Psoas muscle (tissue), 7 donors: ENCODE measurements at regions not wholly inside any gene's neighbourhood (a gene's known extent, or its start where the extent isn't known, plus 50 kb on each side); places are given as distances from the start of the nearest gene placed in this dataset.

Source experiments
- ATAC-seq, 4 donors: fragments of 200-7000 bp; cut with Tn5 transposase; one replicate each; pipeline ENCODE4 v1.9.1; 2020; ENCODE audit warnings: moderate library complexity in 3 of 4, mild to moderate bottlenecking in 2 of 4
- DNase-seq, 2 donors: peaks; one replicate each; pipeline ENCODE4 v3.0.0-alpha.2; 2020
- H3K27ac ChIP-seq: fragments of 200-600 bp; one replicate; pipeline ENCODE4 v1.8.0; 2022
- H3K27me3 ChIP-seq, 3 donors: fragments of 200-600 bp in 1 of 3; one replicate each; pipeline versions ENCODE4 v1.6.1 to v1.8.0; 2013 to 2022; ENCODE audit warnings: low read length in 2 of 3, mild to moderate bottlenecking in 2 of 3, moderate library complexity in 1 of 3; ENCODE audit not compliant: insufficient read depth in 3 of 3
- H3K36me3 ChIP-seq, 2 donors: fragments of 200-600 bp in 1 of 2; one replicate each; pipeline versions ENCODE4 v1.6.1 to v1.8.0; 2013 to 2022; ENCODE audit warnings: low read depth in 1 of 2, mild to moderate bottlenecking in 1 of 2, moderate library complexity in 1 of 2; ENCODE audit not compliant: insufficient read depth in 1 of 2
- H3K4me1 ChIP-seq: fragments of 200-600 bp; one replicate; pipeline ENCODE4 v1.8.0; 2022
- H3K4me3 ChIP-seq: fragments of 200-600 bp; one replicate; pipeline ENCODE4 v1.8.0; 2022; ENCODE audit warnings: mild to moderate bottlenecking
- H3K9me3 ChIP-seq: fragments of 200-600 bp; one replicate; pipeline ENCODE4 v1.8.0; 2022
- CTCF ChIP-seq: fragments of 200-600 bp; IDR thresholded peaks from one replicate; pipeline ENCODE4 v1.8.0; 2022; ENCODE audit warnings: antibody characterized with exemption
- WGBS, 3 donors: extraction: QIAGEN DNeasy Blood & Tissue Kit; methylation state at CpG; one replicate each; pipeline versions ENCODE4 v1.1.6 to v1.1.7; 2013; 5-methylcytosine and 5-hydroxymethylcytosine counted together
- intact Hi-C, 2 donors: fragments of 100-400 bp; cut with DNase I; formaldehyde crosslinking; loops; one replicate each; pipeline versions ENCODE4 v1.11.0 to v1.14.2; 2022
- donor health status: healthy with polysubstance abuse.
- donor health status: DM: no; HTN: no; CAD: no; lungs with moderate emphysema.
- donor health status: Bipolar disorder and iron deficiency.
- donor health status: healthy.
- donor health status: DM: yes; HTN: yes; CAD: no.
- donor health status: DM: no; HTN: no; CAD: no.
- donor health status: DM: yes; HTN: yes; CAD: no.

- H3K36me3 ChIP-seq, result no peaks in the 10 kb centered on the region
- H3K4me1 ChIP-seq, result no peaks in the 10 kb centered on the region
- H3K27ac ChIP-seq, result no peak overlapping the region
- no peaks in the 10 kb centered on the region for H3K27me3 ChIP-seq
- H3K9me3 ChIP-seq, result no peaks in the 10 kb centered on the region
- DNase-seq, result peak in 1 of 2 donors; percentile 16
- intact Hi-C loops, result loop anchor here in 1 of 2 donors (5.0 kb wide), 1 partner anchor 924 kb away; the partner anchor contains the start of gene GRIN2A
- peak; percentile 38 for TF ChIP-seq CTCF
- 49 to 51% (median 49%) methylated on average over 14 of the region's 14 CpGs for WGBS, 3 donors
- no peak overlapping the region for H3K4me3 ChIP-seq
- no peak for ATAC-seq
These were observed 167.1 kb downstream of the HAPSTR1 start for GRCh38 chr16:9258423-9259051.

DNA sequence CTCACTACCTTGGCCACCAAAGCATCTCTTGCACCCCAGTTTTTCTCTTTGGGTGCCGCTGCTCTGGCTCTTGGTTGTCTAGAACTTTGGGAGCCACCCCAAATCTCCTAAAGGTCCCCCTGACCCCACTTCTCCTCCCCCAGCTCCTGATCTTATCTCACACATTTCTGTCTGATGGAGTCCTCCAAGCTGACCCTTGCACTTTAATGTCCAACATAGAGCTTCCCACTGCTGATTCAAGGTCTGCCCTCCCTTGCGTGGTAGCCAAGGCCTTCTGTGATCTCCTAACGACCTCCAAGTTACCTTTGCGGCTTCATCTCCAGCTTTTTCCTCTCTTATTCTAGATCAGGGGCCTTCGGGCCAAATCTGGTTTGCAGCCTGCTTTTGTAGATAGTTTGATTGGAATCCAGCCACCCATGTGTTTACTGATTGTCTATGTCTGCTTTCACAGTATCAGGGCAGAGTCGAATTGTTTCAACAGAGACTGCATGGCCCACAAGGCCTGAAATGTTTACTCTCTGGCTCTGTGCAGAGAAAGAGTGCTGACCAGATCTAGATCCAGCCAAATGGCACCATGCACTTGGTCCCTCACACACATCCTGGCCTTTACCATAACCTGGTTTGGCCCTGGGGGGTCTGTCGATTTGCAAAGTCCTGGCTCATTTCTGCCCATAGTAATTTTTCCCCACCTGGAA lies 168.6 kb downstream of the HAPSTR1 start:
- Histone ChIP-seq H3K9me3 (no peaks in the 10 kb centered on the region), H3K4me3 (no peak overlapping the region), H3K4me1 (no peaks in the 10 kb centered on the region), H3K27ac (no peak overlapping the region), H3K27me3 (no peaks in the 10 kb centered on the region), H3K36me3 (no peaks in the 10 kb centered on the region)
- intact Hi-C loops, result loop anchor here (5.0 to 10.0 kb wide), 2 partner anchors 922 to 925 kb away; partner anchors contain the start of gene GRIN2A (in 2 of the 2)
- no peak for TF ChIP-seq CTCF
- DNase-seq (no peak), ATAC-seq (no peak)
- WGBS, 3 donors, result 69 to 80% (median 70%) methylated on average over 7 of the region's 7 CpGs

- H3K4me1 ChIP-seq, result no peaks in the 10 kb centered on the region
- ATAC-seq, result no peak
- H3K27me3 ChIP-seq, result no peaks in the 10 kb centered on the region
- DNase-seq, result no peak
- no peak overlapping the region for H3K27ac ChIP-seq
- no peak overlapping the region for H3K4me3 ChIP-seq
- TF ChIP-seq CTCF, result no peak
- peaks cover 2% of the 10 kb centered on the region for H3K9me3 ChIP-seq
- WGBS, 3 donors, result 22 to 25% (median 22%) methylated on average over 4 of the region's 4 CpGs
- intact Hi-C loops, result loop anchor here in 1 of 2 donors (10.0 kb wide), 1 partner anchor 924 kb away; the partner anchor contains the start of gene GRIN2A
- H3K36me3 ChIP-seq, result no peaks in the 10 kb centered on the region
These were observed 169.2 kb downstream of the HAPSTR1 start for GRCh38 chr16:9260666-9261065.

- no peak for ATAC-seq
- 69 to 78% (median 75%) methylated on average over 5 of the region's 5 CpGs for WGBS, 3 donors
- intact Hi-C loops, result loop anchor here in 1 of 2 donors (10.0 kb wide), 1 partner anchor 923 kb away; the partner anchor contains the start of gene GRIN2A
These were observed 169.9 kb downstream of the HAPSTR1 start for GRCh38 chr16:9261376-9261775.

More at GRCh38 chr16:9261376-9261775, 169.9 kb downstream of the HAPSTR1 start:
- Histone ChIP-seq H3K4me1 (no peaks in the 10 kb centered on the region), H3K27ac (no peak overlapping the region), H3K4me3 (no peak overlapping the region), H3K36me3 (no peaks in the 10 kb centered on the region), H3K27me3 (no peaks in the 10 kb centered on the region), H3K9me3 (peaks cover 6% of the 10 kb centered on the region)
- DNase-seq, result no peak
- no peak for TF ChIP-seq CTCF
